HG03342 (cell line): ENCODE measurements at regions not wholly inside any gene's neighbourhood (a gene's known extent, or its start where the extent isn't known, plus 50 kb on each side); places are given as distances from the start of the nearest gene placed in this dataset.
"Not testable (repeated sequence)": the region's sequence is repeated elsewhere in the genome, so short reads cannot be mapped to it uniquely, and the experiment has no call there.

Experiments
- ATAC-seq: cut with Tn5 transposase; IDR thresholded peaks from one replicate; pipeline ENCODE4 v1.9.1; 2021; ENCODE audit warnings: mild to moderate bottlenecking, moderate library complexity; ENCODE audit not compliant: unreplicated experiment

DNA sequence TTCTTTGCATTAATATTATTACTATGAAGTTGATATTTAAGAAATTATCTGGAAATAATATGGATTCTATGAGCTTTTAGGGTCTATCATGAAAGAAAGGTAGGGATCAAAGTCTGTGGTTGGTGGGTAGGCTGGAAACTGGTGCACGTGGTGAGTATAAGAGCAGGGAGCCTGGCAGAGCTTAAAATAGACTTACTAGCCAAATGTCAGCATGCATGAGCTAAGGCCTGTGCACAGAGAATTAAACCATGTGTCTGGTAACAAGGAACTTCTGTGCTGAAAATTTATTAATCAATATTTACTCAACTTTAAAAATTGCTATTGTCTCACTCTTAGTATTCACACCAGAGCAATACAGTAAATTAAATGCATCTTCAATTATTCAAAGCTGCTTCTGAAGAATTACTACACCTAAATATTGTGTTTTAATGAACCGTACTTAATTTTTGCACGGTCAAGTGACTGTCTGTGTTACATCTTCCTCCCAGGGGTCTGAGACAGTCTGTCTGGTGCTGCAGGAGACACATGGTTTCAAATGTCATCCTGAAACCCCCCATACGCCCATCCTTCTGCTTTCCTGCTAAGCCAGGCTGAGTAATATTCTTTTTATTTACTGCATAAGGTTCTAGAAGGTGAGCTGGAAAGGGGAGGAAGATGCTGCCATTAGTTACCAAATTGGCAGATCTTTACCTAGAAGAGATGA lies 161.0 kb upstream of the NLRP1 start:
- ATAC-seq: no peak

DNA sequence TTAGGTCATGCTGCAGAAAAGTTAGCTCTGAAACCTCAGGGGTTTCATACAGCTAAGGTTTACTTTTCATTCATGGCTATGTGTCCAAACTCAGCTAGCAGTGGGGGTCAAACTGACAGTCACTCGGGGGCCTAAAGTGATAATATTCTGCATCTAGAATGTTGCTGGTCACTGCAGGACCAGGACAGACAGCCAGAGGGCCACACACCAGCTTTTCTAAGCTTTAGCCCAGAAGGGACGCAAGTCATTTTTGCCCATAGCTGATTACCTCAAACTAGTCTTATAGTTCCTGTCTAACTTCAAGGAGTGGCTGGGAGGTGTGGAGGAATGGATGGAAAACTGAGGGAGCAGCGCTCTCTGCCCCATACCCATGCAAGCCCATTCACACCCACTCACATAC lies 163.0 kb upstream of the NLRP1 start:
- no peak for ATAC-seq

DNA sequence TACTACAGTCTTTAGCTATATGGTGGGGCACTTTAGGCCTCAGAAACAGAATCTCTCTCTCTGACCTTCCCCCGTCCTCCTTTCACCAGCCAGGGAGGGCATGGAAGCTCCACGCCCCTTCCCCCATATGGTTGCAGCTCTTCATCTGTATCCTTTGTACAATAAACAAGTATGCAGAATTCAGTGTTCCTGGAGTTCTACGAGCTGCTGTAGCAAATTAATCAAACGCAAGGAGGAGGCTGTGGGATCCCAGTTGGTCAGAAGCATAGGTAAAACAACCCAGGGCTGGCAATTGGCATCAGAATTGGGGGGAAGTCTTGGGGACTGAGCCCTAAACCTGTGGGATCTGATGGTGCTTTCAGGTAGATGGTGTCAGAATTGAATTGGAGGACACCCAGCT lies 163.7 kb upstream of the NLRP1 start:
- no peak for ATAC-seq

DNA sequence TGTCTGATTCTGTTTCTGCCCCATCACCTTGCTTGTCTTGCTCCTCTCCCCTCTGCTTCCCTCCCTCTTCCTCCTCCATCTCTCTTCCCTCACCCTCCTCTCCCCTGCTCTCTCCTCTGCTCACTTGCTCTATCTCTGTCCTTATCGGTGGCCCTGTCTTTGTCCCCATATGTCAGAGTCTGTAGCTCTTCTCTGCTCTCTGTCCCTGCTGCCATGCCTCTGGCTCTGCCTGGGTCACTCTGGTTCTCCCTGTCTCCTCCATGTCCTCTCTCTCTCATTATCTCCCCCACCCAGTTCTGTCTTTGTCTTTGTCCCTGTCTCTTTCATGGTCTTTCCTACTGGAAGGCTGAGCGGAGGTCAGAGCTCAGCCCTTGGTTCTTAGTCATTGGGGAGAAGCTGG lies 169.1 kb upstream of the NLRP1 start:
- ATAC-seq: no peak

DNA sequence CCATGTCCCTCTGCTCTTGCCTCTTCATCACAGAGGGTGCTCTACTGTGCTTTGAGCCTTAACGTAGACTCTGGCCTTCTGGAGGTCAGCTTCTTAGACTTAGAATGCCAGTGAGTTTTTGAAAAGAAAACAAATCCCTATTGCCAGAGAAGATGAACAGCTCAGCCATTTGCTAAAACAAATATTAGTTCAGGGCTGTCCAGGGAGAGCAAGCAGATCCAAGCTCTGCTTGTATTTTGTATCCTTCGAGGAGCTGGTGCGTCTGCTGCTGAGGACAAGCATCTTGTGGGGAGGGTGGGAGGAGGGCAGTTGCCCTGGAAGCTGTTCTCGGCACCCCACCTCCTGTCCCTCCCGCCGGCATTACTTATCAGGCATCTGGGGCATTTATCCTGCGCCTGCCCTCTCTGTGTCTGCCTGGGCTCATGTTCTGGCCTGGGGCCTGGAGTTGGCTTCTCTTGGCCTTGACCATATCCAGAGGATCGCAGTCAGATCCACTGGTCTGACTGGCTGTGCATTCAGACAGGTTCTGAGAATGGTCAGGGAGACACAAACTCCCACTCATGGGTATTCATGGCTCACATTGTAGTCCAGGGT lies 173.1 kb upstream of the NLRP1 start:
- no peak for ATAC-seq

DNA sequence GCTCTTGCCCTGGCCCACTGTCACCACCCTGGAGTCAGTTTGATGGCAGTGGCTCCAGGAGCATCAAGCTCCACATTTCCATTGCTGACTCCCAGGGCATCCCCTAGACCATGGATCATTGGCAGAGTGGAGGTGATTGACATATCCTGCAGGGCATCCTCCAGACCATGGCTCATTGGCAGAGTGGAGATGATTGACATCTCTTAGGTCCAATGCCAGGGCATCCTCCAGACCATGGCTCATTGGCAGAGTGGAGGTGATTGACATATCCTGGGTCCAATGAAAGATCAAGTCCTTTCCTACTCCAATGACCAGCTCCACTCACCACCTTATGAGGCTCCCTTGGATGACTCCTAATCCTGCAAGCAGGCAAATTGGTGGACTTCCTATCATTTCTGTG lies 174.3 kb upstream of the NLRP1 start:
- no peak for ATAC-seq

DNA sequence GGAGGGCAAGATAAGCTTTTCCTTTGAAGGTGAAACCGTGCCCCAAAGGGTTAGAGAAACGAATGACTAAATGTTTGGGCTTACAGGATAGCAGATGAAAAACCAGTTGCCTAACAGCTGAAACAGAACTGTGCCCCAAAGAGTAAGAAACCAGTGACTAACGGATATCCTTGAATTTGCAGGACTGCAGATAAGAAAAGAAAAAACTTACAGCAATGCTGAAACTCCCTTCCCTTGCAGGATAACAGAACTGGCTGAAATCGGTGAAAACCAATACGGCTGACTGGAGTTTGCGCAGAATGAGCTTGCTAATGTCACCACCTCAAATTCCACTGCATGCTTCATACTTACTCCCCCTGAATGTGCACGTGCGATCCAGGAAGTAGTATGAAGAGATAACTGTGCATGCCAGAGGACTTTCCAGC lies 175.2 kb upstream of the NLRP1 start:
- no peak for ATAC-seq

DNA sequence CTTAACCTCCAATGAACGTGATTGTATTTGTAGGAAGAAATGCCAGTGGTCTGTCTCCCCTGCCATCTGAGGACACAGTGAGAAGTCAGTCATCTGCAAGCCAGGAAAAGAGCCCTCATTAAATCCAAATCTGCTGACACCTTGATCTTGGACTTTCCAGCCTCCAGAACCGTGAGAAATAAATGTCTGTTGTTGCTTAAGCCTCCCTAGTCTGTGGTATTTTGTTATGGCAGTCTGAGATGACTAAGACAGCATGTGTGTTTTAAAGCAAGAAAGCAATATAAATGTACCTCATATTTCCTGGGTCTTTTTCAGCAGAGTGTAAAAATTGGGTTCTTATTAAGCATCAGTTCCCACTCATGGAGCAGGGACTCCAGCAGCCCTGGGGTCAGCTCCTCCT lies 177.9 kb upstream of the NLRP1 start:
- no peak for ATAC-seq

DNA sequence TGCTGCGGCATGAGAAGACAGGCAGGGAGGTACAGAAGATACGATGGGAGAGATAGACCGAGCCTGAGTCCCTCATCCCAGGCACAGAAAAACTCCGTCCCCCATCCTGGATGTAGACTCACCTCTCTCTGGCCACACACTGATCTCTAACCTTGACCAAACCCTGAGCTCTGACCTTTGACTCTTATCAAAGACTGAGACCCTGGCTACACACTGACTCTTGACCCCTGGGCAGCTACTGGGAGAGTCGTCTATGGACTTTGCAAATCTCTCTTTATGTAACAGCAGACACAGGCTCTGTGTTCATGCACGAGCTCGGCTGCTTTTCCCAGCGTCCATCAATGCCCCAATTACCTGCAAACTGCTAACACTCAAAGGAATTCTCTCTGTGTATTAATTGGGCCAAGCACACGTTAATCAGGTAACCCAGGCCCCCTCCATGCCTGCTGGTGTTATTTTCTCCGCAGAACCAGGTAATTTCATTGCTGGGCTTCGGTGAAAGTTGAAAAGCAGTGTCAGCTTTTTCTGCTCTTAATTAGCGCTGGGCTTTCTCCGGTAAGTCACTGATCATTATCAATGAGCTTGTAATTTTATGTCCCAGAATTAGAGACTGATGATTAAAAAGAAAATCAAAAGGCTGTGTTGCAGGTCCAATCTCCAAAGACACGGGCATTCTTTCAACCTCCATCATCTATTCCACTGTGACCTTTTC lies 179.4 kb upstream of the NLRP1 start:
- no peak for ATAC-seq

DNA sequence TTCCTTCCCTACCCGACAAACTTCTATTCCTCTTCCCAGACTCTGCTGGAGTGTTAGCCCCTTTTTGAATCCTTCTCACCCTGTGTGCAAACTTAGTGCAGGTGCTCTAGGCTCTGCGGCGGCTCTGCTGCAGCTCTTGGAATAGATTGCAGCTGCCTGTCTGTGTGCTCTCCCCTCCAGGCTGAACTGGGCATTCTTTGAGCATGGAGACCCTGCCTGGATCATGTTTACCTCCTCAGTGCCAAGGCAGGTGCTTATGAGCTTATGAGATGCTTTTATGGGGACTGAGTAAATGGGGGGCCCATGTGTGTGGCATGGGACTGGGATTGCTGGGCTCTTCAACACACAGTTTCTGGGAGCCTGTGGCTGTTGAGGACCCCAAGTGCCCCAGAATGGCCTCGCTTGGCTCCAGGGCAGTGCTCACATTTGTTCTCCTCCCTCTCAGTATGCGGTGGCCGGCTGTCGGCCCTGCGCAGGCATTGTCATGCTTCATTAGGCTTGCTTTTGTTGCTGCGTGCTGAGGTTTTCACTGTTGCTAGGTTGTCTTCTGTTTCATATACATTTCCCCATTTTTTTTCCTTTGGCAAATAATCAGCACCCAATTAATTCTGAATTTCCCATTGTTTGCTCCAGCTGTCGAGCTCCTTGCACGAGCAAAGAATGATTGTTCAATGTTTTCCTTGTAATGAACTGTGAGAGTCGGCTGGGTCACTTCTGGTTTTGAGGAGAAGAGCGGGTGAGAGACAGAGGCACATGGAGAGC lies 185.5 kb upstream of the NLRP1 start:
- ATAC-seq: no peak

DNA sequence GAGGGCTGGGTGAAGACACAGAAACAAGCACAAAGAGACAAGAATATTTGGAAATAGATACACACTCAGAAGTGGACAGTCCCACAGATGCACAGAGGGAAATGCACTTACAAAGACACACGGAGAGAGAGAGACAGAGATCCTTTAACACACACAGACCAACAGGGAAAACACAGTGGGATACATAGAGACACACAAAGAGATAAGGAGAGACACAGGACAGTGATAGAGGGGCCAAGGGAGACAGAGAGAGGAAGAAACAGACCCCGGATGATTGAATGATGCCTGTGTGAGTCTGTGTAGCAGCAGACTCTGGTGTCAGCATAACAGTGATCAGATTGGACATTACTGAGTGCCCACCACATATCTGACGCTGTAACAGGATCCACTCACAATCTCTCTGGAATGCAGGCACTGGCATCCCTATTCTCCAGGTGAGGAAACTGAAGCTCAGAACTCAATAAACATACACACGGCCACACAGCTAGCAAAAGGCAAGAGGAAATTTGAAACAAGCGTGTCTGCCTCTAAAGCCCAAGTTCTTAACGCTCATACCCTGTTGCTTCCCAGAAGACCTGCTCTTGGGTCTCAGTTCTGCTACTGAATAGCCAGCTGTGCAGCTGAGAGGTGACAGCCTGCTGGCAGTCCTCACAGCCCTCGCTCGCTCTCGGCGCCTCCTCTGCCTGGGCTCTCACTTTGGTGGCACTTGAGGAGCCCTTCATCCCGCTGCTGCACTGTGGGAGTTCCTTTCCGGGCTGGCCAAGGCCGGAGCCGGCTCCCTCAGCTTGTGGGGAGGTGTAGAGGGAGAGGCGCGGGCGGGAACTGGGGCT lies 186.3 kb upstream of the NLRP1 start:
- no peak for ATAC-seq

DNA sequence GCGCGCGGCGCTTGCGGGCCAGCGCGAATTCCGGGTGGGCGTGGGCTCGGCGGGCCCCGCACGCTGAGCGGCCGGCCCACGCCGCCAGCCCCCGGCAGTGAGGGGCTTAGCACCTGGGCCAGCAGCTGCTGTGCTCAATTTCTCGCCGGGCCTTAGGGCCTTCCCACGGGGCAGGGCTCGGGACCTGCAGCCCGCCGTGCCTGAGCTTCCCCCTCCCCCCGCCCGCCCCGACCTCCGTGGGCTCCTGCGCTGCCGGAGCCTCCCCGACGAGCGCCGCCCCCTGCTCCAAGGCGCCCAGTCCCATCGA lies 186.9 kb upstream of the NLRP1 start:
- not testable (repeated sequence) for ATAC-seq

DNA sequence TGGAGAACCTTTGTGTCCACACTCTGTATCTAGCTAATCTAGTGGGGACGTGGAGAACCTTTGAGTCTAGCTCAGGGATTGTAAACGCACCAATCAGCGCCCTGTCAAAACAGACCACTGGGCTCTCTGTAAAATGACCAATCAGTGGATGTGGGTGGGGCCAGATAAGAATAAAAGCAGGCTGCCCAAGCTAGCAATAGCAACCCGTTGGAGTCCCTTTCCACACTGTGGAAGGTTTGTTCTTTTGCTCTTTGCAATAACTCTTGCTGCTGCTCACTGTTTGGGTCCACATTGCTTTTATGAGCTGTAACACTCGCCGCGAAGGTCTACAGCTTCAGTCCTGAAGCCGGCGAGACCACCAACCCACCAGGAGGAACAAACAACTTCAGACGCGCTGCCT lies 187.7 kb upstream of the NLRP1 start:
- not testable (repeated sequence) for ATAC-seq

DNA sequence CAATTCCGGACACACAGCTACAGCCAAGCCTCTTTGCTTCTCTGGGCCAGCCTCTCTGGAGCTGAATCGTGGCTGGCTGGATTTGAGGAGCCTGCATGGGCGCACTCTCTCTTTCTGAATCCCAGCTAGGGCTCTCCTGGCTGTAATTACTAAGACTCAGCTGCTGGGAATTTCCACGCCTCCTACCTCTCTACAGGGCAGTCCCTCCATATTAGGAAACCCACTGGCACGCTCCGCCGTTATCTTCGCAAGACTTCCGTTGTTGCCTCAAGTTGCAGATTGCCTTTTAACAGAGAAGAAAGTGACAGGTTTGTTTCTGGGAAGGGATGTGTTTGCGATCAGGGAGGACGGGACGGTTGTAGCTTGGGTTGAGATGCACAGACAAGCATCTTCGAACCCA lies 188.4 kb upstream of the NLRP1 start:
- ATAC-seq: no peak

DNA sequence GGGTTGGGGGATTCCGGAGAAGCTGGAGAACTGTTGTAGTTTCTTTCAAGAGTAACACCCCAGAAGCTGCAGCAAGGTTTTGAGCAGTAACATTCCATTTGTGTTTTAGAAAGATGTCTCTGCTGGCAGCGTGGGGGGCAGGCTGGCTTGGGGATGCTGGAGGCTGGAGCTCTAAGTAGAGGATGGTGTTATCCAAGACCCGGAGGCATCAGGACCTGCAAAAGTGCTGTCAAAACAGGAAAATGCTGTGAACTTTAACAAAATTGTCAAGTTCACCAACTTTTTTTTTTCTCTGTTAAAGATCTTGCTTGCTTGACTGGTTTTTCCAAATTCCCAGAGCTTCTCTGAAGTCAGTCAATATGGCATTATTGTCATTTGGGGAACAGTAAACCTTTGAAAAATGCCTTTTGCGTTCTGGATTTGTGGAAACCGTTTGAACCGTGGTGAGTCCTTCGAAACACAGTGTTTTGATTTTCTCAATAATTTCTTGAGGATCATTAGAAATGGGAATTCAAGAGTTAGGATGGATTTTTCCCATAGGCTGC lies 189.6 kb upstream of the NLRP1 start:
- no peak for ATAC-seq

DNA sequence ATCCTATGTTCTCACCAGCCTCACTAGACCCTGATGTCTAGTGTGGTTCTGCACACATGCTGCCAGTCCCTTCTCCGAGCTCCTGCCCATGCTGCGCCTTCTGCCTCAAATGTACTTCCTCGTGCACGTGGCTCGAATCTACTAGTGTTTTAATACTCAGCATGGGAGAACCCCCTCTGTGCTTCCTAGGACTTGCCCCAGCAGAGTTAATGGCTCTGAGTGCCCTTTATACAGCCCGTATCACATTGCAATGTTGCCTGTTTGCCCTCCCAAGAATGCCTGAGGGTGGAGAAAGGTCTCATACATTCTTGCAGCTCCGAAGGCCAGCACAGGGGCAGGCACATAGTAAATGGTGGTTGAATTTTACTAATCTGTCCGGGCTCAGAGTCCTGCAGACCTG lies 190.8 kb upstream of the NLRP1 start:
- no peak for ATAC-seq

DNA sequence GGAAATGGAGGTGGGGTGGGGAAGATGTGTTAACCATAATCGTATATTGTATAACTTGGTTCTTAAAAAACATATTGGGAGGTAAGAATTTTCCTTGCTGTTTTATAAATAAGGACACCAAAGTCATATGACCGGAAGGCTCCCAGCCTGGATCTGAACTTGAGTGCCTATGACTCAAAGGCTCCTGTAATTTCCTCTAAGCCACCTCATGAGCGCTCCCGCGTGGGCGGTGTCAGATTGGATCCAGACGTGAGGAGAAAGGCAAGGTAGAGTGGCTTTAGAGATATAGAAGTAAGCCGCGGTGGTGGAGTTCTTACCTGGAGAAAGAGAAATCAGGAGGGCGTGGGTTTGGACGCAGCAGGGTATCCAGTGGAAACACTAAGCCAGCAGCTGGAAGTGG lies 196.2 kb upstream of the NLRP1 start:
- ATAC-seq: no peak

DNA sequence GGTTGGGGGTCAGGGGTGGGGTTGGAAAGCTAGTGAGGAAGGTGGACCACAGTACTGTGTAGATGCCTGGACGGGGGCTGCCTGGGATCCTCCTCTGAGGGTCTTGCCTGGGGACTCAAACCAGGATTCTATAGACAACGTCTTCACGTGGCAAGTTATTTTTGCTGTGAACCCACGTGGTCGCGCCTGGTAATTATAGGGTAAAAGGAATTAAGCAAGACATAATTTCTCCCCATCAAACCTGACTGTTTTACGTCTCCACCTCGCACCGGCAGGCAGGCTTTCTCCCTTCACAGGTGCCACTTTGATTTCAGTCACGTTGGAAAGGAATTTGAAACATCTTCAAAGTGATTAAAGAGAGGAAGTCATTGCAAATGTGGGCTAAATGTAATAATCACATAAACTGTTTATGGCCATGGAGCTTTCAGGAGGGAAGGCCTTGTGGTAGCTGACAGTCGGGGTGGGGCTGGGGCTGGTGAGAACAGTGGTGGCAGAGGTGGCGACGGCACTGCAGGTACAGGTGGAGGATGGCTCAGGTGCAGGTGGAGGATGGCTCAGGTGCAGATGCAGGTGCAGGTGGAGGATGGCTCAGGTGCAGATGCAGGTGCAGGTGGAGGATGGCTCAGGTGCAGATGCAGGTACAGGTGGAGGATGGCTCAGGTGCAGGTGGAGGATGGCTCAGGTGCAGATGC lies 197.1 kb upstream of the NLRP1 start:
- ATAC-seq: no peak

DNA sequence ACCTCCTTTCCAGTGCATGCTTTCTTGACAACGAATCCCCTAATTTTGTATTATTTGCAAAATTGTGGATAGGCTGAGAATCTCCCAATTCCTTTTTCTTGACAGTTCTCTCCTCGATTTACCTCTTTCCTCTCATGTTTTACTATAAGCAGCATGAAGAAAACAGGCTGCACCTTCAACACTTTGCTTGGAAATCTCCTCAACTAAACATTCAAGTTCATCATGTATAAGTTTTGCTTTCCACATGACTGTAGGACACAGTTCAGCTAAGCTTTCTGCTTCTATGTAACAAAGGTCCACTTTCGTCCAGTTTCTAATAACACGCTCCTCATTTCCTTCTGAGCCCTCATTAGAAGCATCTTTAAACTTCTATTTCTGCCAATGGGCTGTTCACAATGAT lies 199.0 kb upstream of the NLRP1 start:
- no peak for ATAC-seq

DNA sequence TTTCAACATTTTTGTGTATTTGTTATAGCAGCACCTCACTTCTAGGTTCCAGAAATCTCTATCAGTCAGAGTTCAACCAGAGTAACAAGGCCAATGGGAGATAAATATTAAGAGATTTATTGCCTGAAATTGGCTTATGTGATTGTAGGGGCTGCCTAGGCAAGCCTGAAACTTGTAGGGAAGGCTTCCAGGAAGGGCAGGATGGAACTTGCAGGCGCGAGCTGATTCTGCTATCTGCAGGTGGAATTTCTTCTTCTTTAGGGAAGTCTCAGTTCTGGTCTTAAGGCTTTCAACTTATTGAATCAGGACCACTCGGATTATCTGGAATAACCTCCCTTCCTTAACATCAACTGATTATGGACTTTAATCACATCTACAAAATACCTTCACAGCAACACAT lies 199.5 kb upstream of the NLRP1 start:
- ATAC-seq: no peak
